ENCODE measurements at regions not wholly inside any gene's neighbourhood (a gene's known extent, or its start where the extent isn't known, plus 50 kb on each side); places are given as distances from the start of the nearest gene placed in this dataset.
A peak's percentile ranks its signal among the peaks of the same experiment; 100 is the strongest.

DNA sequence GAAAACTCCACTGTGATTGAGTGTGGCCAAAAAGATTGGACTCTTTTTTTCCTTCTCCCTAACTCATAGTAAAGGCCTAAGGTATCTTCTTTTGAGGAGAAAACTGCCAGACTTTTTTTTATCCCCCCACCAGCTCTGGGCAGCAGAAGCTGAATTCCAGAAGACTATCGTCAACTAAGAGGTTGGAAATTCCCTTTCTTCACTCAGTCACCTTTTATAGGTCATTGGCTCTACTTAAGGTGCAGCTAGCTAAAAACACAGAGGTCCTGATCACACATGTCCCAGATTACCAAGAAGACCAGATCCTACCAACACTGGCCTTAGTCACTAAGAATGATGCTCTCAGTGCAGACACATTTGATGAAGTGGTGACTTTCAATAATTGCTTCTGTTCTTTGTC lies 1441.2 kb downstream of the PLA2G4A start:
- no peak for DNase-seq (ENCODE audit: low spot score)

DNA sequence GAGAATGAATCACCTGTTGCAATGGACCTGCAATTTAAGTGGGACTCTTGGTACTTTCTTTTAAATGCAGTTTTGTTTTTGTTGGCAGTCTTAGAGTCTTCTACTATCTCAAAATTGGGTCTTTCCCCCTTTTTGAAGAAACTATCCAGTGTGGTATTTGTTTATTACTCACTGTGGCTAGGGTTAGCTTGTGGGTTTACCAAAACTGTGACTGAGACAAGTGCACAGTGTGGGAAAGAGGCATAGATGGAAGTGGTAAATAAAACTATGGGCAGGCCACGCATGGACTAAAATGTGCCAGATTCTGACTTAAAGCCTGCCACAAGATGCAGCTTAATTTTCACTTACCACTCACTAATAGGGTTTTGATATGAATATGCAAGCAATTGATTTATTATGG lies 1441.7 kb downstream of the PLA2G4A start:
- DNase-seq (ENCODE audit: low spot score): no peak

DNA sequence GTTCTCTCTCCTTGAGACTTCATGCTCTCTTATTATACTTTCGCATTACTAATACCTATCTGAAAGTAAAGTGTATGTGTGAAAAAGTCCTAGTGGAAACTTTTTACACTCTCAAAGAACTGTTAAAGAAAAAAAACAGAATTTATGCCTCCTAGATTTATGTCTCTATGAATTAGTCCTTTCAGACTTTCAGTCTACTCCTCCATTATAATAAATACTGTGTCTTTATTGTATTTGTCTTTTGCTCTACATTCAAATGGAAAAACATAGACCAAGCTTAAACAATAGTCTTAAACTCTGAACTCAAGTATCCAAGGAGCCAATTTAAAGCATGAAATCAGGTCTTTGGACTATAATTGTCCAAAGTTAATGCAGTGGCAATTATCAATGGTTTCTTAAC lies 1449.0 kb downstream of the PLA2G4A start:
- no peak for DNase-seq (ENCODE audit: low spot score)

DNA sequence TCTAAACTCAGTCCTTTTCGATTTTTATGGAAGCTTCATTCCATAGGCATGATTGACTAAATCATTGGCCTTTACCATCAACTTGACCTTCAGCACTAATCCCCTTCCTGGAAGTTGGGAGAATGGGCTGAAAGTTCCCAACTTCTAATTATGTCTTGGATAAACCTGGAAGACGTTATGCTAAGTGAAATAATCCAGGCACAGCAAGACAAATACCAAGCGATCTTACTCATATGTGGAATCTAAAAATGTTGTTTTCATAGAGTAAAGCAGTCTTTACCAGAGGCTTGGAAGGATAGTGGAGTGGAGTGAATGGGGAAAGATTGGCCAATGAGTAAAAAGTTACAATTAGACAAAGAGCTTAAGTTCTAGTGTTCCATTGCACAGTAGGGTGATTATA lies 1453.2 kb downstream of the PLA2G4A start:
- peak; percentile 13 for DNase-seq (ENCODE audit: low spot score)

DNA sequence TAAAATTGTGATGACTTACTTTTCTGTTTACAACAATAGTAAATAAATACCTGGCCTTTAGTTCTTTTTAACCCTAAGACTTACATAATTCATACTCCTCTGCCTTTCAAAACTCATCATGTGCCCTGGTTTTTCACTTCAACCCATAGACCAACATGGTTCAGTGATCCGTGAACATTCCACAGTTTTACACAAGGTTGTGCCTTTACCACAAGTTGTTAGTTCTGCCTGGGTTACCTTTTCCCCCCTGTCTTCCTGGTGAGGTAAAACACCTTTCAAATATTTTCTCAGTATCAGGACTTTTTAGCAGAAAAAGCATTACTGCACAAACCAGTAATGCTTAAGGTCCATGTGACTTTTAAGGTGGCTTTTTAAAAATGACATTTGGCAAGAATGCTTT lies 1466.4 kb downstream of the PLA2G4A start:
- DNase-seq (ENCODE audit: low spot score): no peak

DNA sequence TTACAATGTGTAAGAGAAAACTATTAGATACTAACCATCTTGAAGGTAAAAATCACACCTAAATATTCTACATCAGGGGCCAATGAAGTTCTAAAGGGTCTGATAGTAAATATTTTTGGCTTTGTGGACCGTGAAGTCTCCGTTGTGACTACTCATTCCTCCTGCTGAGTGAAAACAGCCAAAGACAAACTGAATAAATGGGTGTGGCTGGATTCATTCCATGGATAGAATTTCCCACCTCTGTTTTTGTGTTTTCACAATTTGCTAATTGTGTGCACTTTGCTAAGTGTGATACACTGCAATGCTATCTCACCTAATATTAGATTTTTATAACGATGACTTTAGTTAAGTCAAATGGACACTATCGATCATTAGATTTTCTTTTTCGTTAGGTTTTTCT lies 1474.0 kb downstream of the PLA2G4A start:
- no peak for DNase-seq (ENCODE audit: low spot score)

DNA sequence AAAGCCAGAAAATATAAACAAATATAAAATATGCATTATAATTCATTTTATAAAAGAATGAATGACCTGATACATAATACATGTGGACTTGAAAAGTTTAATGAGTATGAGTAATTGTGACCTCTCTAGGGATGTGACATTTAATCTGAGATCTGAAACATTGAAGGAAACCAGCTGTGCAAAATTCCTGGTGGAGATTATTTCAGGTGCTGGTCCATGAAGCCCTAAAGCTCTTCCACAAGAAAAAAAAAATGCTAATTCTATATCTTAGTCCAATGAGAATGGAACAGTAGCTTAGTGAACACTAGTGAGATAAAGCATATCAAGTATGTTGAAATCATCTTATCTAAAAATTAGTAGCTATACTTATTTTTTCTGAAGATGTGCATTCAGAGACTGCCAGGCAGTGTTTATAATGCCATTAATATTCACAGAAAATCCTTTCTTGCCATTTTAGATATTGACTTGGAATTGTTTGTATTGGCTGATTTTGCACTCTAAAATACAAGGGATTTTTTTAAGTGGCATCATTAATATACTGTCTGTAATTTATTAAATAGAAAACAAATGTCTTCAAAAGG lies 1485.9 kb downstream of the PLA2G4A start:
- DNase-seq (ENCODE audit: low spot score): peak; percentile 3

DNA sequence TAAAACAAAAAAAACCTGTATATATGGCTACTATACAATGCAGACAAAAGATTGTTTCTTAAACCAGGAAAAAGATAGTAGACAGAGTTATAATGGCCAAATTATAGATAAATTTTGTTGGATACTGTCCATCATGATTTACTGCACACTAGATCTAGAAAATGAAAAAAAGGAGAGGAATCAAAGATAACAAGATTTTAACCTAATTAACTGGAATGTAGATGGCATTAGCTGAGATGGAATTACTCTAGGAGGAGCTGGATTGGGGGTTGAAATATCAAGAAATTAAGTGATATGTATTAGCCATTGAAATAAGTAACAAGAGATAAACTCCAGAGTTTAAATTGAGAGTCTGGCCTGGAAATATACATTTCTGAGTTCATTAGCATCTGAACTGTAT lies 1489.1 kb downstream of the PLA2G4A start:
- no peak for DNase-seq (ENCODE audit: low spot score)

DNA sequence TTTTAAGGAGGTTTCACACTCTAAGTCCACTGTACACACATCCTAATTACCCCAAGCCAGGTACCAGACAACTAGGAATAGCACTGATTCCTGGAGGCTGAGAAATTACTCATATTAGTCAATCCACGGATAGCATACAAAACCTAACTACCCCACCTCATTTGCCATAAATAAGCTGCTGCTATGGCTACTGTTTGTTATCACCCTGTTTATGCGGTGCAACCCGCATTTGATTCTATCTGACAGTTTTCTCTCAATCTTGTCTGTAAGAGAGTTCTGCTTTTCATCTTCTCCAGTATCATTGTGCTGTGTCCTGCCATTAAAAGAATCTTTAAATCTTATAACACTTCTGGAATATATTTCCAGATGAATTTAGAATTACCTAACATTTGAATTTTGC lies 1496.5 kb downstream of the PLA2G4A start:
- no peak for DNase-seq (ENCODE audit: low spot score)

DNA sequence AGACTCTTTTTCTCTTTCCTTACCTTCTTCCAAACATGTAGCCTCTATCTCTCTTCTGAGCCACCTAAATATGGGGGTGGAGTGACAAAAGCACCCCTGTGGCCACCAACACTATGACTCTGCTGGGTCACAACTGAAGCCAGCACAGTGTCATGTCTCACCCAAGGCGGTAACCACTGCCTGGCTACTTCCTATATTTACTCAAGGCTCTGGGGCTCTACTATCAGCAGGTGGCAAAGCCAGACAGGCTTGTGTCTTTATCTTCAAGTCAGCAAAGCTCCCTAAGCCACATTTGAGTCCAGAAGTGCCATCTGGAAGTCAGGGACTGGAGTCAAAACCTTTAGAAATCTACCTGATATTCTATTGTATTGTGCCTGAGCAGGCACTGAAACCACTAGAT lies 1515.2 kb downstream of the PLA2G4A start:
- DNase-seq (ENCODE audit: low spot score): no peak

DNA sequence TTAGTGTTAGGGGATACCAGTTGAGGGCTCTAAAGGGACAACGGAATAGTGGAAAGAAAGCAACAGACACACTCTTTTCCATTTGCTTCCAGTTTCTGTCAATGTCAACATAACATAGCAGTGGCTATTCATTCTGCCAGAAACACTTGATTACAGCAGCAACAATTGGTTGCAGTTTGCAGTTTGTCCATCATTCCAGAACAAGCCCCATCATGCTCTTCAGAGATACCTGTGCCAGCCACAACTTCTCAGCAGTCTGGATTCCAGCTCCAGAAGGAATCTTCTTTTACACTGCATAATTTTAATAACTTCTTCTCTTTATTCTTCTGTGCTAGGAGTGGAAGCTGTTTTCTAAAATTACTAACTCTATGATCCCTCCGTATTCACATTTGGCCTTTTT lies 1521.4 kb downstream of the PLA2G4A start:
- peak; percentile 12 for DNase-seq (ENCODE audit: low spot score)

DNA sequence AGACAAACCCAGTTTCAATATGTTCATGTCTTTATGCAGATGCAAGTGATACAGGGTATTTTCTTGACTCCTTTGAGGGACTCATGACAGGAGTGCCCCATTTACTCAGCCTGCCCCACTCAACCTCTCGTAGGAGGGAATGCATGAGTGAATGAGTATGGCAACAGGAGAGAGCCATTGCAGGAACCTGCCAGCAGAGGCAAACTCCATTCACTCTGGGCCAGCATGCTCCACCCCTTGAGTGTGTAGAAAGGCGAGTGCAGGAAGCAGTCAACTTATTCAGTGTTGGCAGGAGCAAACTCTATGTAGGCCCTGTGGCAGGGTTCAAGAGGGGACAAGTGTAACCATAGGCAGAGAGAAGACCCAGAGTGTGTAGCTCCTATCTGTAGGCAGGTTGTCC lies 1526.3 kb downstream of the PLA2G4A start:
- no peak for DNase-seq (ENCODE audit: low spot score)

DNA sequence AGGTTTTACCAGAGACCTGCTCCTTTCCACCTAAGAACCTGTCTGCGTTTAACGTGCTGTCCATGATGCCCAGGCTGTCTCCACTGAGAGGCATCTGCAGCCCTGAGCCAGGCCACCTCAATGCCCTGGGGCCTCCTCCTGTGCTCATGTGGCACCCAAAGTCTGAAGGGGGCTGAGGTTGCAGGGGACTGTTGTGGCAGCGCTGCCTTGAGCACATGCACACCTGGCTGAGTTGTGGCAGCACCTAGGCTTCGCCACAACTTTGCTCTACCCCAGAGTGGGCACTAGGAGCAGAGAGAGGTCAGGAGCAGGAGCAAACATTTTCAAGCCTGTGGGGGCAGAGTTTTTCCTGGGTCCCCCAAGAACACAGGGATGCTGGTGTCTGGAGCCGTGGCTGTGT lies 1527.1 kb downstream of the PLA2G4A start:
- no peak for DNase-seq (ENCODE audit: low spot score)

DNA sequence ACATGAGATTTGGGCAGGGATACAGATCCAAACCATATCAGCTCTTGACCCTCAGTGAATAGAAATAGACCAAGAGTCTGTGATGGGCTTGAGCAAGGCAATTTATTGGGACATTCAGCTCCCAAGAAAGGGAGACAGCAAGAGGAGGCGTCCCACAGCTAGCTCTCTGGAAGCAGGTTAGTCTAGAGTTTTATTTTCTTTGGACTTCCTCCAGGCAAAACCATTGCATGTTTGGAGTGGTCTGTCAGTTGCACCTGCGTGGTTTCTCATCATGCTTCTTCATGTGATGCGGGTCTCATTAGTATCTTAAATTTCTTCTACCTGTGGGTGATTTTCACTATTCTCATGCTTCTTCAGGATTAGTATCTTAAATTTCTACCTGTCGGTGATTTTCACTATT lies 1530.6 kb downstream of the PLA2G4A start:
- no peak for DNase-seq (ENCODE audit: low spot score)

DNA sequence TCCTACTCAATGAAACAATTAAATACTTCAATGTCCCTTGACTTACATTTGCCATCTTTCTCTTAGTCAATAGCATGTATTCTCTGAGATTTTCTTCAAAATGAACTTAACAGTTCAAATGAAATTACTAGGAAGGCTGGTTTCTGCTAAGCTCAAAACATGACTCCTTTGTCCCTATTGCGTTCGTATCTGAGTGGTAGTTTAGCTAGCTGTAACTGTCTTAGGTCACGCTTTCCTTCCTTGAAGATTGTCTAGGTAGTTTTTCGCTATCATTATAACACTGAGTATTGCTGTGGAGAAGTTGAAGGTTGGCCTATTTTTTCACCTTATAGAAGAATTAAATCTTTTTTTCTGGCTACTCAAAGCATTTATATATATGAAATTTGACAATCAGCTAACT lies 1535.2 kb downstream of the PLA2G4A start:
- DNase-seq (ENCODE audit: low spot score): no peak

DNA sequence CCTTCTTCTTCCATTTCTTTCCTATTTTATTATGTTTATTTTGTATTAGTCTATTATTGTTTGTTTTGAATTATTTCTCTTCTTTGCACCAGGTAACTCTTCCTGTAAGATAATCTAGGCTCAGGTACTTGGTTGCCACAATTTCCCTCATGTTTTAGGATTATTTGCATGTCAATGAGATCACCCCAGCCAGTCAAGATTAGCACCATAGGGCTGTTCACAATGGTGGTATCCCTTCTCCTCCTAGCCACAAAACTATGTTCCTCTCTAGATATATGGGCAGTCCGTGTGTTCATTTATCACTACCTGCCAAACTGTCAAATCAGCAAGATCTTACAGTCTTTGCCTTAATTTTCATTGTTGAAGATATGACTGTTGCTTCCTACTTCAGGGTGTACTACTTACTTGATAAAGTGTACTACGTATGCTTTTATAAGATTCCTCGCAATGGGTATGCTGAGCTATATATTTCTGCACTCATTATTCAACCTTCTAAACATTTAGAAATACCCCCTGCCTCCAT lies 1536.2 kb downstream of the PLA2G4A start:
- no peak for DNase-seq (ENCODE audit: low spot score)

DNA sequence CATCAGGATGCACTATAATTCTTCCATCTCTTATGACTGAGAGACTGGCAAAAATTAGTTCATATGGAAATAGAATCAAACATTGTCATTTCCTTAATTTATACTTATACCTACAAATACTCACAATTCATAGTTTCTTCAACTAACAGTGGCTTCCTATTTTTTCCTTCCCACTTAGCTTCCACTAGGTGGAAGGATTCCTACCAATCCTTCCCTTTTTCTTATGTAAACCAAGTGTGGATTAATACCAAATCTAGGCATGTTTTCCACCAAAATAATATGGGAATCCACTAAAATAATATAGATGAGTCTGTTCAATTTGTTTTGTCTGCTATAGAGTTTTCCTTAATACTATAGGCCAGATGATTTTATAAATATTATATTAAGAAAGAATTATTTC lies 1537.1 kb downstream of the PLA2G4A start:
- DNase-seq (ENCODE audit: low spot score): no peak

DNA sequence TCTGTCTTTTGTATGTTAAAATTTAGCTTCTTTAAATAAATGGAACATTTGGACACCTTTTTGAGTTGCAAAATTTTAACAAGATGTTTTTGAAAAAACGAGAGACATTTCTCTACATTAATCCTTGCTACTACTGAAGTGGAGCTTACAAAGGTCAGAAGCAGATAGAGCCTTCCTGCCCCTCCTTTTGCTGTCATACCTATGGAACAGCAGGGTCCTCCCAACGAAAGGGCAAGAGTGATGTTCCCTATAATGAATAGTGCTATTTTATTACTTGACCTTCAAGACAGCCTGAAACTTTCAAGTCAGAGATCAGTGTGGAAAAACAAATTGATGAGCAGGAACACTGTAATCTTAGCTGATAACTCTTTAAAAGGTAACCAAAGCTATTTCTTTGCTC lies 1538.9 kb downstream of the PLA2G4A start:
- no peak for DNase-seq (ENCODE audit: low spot score)

DNA sequence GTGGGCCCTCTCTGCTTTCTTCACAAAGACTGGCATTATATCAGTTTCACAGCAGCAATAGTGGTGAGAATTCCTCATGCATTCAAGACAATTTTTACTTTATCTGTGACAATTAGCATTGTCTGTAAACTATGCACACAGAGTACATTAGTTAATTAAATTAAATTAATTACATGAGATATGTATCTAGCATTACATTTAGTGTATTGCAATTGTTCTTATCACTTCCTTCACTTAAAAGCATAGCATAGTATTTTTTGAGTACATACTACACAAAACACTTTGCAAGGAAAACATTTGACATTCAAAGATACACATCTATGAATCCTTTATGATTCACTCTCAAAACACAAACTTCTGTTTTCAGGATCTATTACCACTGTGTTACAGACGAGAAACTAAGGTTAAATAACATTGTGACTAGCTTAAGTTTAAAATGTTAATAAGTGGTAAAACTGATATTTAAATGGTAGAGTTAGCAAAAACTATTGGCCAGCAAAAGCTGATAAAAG lies 1542.6 kb downstream of the PLA2G4A start:
- DNase-seq (ENCODE audit: low spot score): no peak

DNA sequence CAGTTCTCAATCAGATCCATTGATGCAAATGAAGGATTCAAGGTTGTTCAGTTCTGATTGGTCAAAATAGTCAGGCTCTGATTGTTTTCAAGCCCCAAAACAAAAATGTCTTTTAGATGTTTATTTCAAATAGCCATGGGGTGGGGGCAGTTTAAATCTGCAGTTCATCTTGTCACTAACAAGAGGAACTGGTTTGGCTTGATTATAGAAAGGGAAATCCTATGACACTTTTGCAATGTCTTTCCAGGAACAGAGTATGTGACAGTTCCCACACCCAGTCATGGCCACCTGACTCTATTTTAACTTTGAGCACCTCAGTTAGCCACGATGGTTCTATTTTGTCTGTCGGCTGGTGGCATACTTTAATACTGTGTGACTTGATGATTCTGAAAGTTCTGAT lies 1544.1 kb downstream of the PLA2G4A start:
- DNase-seq (ENCODE audit: low spot score): no peak

DNA sequence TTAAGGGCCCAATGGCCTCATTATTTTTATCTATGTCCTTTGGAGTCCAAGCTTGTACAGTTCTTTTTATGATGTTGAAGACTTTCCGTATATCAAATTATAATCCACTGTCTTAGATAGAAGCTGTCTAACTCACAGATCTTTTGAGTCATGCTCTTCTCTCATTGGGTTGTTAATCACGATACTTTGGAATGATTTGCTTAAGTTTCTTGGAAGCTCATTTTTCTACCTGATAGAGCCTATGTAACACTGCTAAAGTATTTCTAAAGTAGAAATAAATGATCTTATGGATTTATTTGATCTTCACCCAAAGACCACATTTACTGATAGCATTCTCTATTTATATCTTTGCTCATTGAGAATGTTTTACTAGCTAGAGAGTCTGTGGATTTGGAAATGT lies 1554.1 kb downstream of the PLA2G4A start:
- peak; percentile 88 for DNase-seq (ENCODE audit: low spot score)

DNA sequence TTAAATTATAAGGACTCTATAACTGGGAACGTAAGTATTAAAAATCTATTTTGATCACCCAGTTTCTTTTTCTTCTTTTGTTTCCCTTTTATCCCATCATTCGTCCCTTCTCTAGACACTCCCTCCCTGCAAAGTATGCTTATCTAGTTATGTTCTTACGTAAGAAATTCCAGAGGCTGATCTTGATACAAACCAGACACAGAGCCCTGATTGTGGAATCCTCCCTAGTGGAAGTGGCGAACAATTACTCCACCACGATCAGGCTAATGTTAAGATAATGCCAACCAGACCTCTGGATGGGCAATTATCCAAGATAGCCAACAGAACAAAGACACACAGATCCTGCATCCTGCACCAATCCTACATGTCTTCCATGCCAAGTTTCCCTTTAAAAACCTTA lies 1557.4 kb downstream of the PLA2G4A start:
- peak; percentile 68 for DNase-seq (ENCODE audit: low spot score)

DNA sequence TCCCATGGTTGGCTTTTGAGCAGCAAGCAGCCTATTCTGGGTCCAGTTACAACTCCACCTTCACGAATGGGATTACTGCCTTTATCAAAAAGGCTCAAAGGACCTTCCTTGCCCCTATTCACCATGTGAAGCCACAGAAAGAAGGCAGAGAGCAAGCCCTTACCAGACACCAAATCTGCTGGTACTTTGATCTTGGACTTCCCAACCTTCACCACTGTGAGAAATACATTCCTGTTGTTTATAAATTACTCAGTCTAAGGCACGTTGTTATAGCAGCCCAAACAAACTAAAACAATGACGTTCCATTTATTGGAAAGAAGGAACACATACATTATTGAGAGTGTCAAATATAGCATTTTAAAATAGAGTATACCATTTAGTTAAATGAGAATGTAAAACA lies 1557.9 kb downstream of the PLA2G4A start:
- DNase-seq (ENCODE audit: low spot score): no peak

DNA sequence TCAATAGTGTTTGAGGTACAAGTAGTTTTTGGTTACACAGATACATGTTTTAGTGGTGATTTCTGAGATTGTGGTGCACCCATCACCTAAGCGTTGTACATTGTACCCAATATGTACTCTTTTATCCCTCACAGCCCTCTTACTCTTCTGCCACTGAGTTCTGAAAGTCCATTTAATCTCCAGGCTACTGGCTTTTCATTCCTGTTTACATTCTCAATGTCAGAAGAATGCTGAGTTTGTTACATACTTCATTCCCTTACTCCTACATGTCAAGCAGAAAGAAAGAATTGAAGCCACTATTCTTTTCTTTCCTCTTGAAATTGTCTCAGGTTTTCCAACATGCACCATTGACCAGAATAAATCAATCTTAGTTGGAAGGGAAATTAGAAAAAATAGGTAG lies 1565.9 kb downstream of the PLA2G4A start:
- no peak for DNase-seq (ENCODE audit: low spot score)

Data from umbilical cord (tissue), 1 donor.